Fibroblast of villous mesenchyme (primary cell): ENCODE measurements at regions not wholly inside any gene's neighbourhood (a gene's known extent, or its start where the extent isn't known, plus 50 kb on each side); places are given as distances from the start of the nearest gene placed in this dataset.
A peak's percentile ranks its signal among the peaks of the same experiment; 100 is the strongest.

Experiments
- DNase-seq: peaks from one replicate; pipeline ENCODE4 v3.0.0-alpha.2; 2010; ENCODE audit warnings: low read depth
- H3K4me3 ChIP-seq: 2 replicates; pipeline ENCODE4 v1.5.1; 2011; ENCODE audit warnings: low read depth, mild to moderate bottlenecking, low read length
- CTCF ChIP-seq: IDR thresholded peaks from 2 replicates; pipeline ENCODE4 v1.5.1; 2012; ENCODE audit warnings: low read depth, mild to moderate bottlenecking, low read length; ENCODE audit not compliant: insufficient read depth

GRCh38 chr10:35803046-35803445 is 160.9 kb upstream of the FZD8 start:
- DNase-seq, result no peak
- H3K4me3 ChIP-seq, result no peak overlapping the region
- TF ChIP-seq CTCF, result no peak

- no peak overlapping the region for H3K4me3 ChIP-seq
- DNase-seq, result no peak
- TF ChIP-seq CTCF, result no peak
These were observed 155.1 kb upstream of the FZD8 start for GRCh38 chr10:35797187-35797586.

- peak; percentile 10 for DNase-seq
- H3K4me3 ChIP-seq, result no peak overlapping the region
- no peak for TF ChIP-seq CTCF
These were observed 153.2 kb upstream of the FZD8 start for GRCh38 chr10:35795131-35795824.

GRCh38 chr10:35794703-35795102 is 152.6 kb upstream of the FZD8 start:
- no peak overlapping the region for H3K4me3 ChIP-seq
- TF ChIP-seq CTCF, result no peak
- no peak for DNase-seq

GRCh38 chr10:35792291-35792690 is 150.2 kb upstream of the FZD8 start:
- TF ChIP-seq CTCF, result no peak
- DNase-seq, result no peak
- H3K4me3 ChIP-seq, result no peak overlapping the region

GRCh38 chr10:35789996-35790395 is 147.9 kb upstream of the FZD8 start:
- no peak for TF ChIP-seq CTCF
- H3K4me3 ChIP-seq, result no peak overlapping the region
- peak; percentile 22 for DNase-seq

- H3K4me3 ChIP-seq, result no peak overlapping the region
- DNase-seq, result no peak
- TF ChIP-seq CTCF, result no peak
These were observed 142.7 kb upstream of the FZD8 start for GRCh38 chr10:35784751-35785150.
